HEK293T (cell line): ENCODE measurements at regions not wholly inside any gene's neighbourhood (a gene's known extent, or its start where the extent isn't known, plus 50 kb on each side); places are given as distances from the start of the nearest gene placed in this dataset.
"Not testable (repeated sequence)": the region's sequence is repeated elsewhere in the genome, so short reads cannot be mapped to it uniquely, and the experiment has no call there.

Experiments
- BHLHE40 ChIP-seq: fragments of 450-650 bp; IDR thresholded peaks from 2 replicates; pipeline ENCODE4 v1.6.1; 2016; ENCODE audit warnings: mild to moderate bottlenecking, moderate library complexity, borderline replicate concordance
- CTBP1 ChIP-seq: fragments of 450-650 bp; IDR thresholded peaks from 2 replicates; pipeline ENCODE4 v1.6.1; 2016; ENCODE audit warnings: borderline replicate concordance
- FOXA1 ChIP-seq: fragments of 450-650 bp; IDR thresholded peaks from 2 replicates; pipeline ENCODE4 v1.6.1; 2016; ENCODE audit warnings: mild to moderate bottlenecking
- FOXK2 ChIP-seq: fragments of 450-650 bp; IDR thresholded peaks from 2 replicates; pipeline ENCODE4 v1.6.1; 2016; ENCODE audit warnings: mild to moderate bottlenecking
- FOXM1 ChIP-seq: fragments of 450-650 bp; IDR thresholded peaks from 2 replicates; pipeline ENCODE4 v1.6.1; 2017; ENCODE audit warnings: mild to moderate bottlenecking, borderline replicate concordance
- HDGF ChIP-seq: fragments of 450-650 bp; IDR thresholded peaks from 2 replicates; pipeline ENCODE4 v1.6.1; 2017; ENCODE audit warnings: antibody characterized with exemption, borderline replicate concordance
- L3MBTL2 ChIP-seq: fragments of 450-650 bp; conservative IDR thresholded peaks from 2 replicates; pipeline ENCODE4 v1.6.1; 2016; ENCODE audit warnings: mild to moderate bottlenecking

DNA sequence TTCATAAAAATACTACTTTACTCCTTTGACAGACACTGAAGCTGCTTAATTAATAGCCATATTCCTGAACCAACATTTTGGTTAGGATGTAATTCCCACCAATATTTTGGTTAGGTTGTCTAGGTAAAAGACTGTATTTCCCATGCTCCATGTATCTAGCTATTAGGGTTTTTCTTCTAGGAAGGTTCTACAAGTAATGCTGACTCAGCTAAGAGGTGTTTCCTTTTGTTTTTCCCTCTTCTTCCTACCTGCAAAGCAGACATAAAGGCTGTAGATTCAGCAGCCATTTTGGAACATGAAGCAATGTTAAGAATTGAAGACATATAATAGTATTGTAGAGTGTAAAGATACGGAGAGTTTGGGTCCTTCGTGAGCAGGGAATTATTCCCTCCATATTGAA lies 115.3 kb downstream of the OR4C45 start:
- not testable (repeated sequence) for TF ChIP-seq L3MBTL2, FOXM1, FOXA1, HDGF, FOXK2, BHLHE40, CTBP1
